ENCODE measurements at regions not wholly inside any gene's neighbourhood (a gene's known extent, or its start where the extent isn't known, plus 50 kb on each side); places are given as distances from the start of the nearest gene placed in this dataset.

DNA sequence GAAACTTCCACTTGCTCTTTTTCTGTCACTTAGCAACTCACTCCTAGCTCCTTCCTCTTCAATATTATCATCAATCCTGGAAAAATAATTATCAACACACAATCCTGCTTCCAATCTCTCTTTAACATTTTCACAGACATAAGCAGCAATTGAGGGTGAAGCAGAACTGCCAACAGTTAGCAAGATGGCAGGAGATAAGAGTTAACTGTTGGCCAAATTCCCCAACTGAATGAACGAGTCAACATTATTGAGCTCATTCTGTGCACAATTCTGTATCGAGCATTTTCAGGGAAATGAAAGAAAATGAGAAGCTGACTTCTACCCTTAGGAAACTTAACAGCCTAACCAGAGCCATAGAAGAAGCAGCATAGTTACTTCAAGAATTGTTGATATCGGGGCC lies 152.0 kb downstream of the KCNA5 start:
- peaks cover 0 to 8% (median 0%) of the 10 kb centered on the region in 3 donors for H3K27me3 ChIP-seq
- no peaks in the 10 kb centered on the region for H3K36me3 ChIP-seq
- 82 to 83% methylated on average over 3 of the region's 3 CpGs for WGBS, 2 donors
- intact Hi-C loops (cut with DNase I): no loop called here
- H3K4me3 ChIP-seq: no peak overlapping the region
- DNase-seq: no peak
- H3K4me1 ChIP-seq: no peaks in the 10 kb centered on the region
- TF ChIP-seq, protein P1, sequence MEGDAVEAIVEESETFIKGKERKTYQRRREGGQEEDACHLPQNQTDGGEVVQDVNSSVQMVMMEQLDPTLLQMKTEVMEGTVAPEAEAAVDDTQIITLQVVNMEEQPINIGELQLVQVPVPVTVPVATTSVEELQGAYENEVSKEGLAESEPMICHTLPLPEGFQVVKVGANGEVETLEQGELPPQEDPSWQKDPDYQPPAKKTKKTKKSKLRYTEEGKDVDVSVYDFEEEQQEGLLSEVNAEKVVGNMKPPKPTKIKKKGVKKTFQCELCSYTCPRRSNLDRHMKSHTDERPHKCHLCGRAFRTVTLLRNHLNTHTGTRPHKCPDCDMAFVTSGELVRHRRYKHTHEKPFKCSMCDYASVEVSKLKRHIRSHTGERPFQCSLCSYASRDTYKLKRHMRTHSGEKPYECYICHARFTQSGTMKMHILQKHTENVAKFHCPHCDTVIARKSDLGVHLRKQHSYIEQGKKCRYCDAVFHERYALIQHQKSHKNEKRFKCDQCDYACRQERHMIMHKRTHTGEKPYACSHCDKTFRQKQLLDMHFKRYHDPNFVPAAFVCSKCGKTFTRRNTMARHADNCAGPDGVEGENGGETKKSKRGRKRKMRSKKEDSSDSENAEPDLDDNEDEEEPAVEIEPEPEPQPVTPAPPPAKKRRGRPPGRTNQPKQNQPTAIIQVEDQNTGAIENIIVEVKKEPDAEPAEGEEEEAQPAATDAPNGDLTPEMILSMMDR (IDR thresholded peaks at IDR 0.05): no peak
- no peak for TF ChIP-seq EP300 (IDR thresholded peaks at IDR 0.05)
- TF ChIP-seq POLR2AphosphoS5 (IDR thresholded peaks at IDR 0.05): no peak
- no peaks in the 10 kb centered on the region for H3K9me3 ChIP-seq
- H3K27ac ChIP-seq: no peak overlapping the region

DNA sequence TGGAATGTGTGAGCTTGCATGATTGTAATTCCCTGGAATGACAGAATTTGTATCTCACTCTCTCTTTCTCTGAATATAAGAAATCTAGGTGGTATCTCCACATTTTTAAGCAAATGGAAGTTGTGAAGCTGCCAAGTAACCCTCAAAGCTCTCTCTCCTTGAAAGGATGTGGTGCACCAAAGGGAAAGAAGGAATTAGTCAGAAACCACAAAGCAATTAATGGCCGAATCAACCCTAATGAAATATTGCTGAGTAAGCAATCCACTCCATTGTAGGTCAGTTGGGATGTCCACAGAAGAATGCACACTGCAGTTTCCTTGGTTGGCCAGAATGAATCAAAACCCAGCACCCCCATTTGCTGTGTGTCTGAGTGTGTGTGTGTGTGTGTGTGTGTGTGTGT lies 153.5 kb downstream of the KCNA5 start:
- TF ChIP-seq, protein P1 (IDR thresholded peaks at IDR 0.05): no peak
- TF ChIP-seq POLR2A (IDR thresholded peaks at IDR 0.05) (no peak), POLR2AphosphoS5 (IDR thresholded peaks at IDR 0.05) (no peak), EP300 (IDR thresholded peaks at IDR 0.05) (no peak)
- no peak for DNase-seq
- Histone ChIP-seq H3K9me3 (no peaks in the 10 kb centered on the region), H3K27ac (no peak overlapping the region), H3K4me3 (no peak overlapping the region), H3K27me3 (peaks cover 0 to 14% (median 0%) of the 10 kb centered on the region in 3 donors), H3K4me1 (no peaks in the 10 kb centered on the region), H3K36me3 (no peaks in the 10 kb centered on the region)
- 40 to 72% methylated on average over 1 of the region's 1 CpG for WGBS, 2 donors
- intact Hi-C loops (cut with DNase I): no loop called here

DNA sequence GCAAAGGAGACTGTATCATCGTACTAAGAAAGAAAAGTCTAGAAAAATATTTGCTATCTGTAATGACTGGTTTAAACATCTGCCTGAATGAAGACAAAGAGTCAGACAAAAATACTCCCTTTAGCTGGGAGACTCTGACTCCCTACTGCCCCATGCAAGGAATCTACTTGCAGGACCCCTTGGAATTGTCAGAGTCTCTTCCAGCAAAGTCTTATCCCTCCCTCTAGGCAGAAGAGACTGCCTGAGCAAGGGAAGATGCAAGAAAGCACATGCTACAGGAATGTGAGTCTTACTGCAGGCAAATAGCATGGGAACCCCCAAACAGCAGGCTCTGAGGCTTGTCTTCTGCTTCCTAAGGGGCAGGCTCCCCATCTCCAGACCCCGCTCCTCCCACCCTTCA lies 154.0 kb downstream of the KCNA5 start:
- Histone ChIP-seq H3K27me3 (peaks cover 0 to 14% (median 0%) of the 10 kb centered on the region in 3 donors), H3K27ac (no peak overlapping the region), H3K36me3 (no peaks in the 10 kb centered on the region), H3K4me1 (no peaks in the 10 kb centered on the region), H3K9me3 (no peaks in the 10 kb centered on the region), H3K4me3 (no peak overlapping the region)
- TF ChIP-seq, protein P1 (IDR thresholded peaks at IDR 0.05): no peak
- TF ChIP-seq POLR2AphosphoS5 (IDR thresholded peaks at IDR 0.05) (no peak), POLR2A (IDR thresholded peaks at IDR 0.05) (no peak), EP300 (IDR thresholded peaks at IDR 0.05) (no peak)
- DNase-seq: no peak
- intact Hi-C loops (cut with DNase I): no loop called here
- WGBS, 2 donors: 79 to 91% methylated on average over 2 of the region's 2 CpGs

DNA sequence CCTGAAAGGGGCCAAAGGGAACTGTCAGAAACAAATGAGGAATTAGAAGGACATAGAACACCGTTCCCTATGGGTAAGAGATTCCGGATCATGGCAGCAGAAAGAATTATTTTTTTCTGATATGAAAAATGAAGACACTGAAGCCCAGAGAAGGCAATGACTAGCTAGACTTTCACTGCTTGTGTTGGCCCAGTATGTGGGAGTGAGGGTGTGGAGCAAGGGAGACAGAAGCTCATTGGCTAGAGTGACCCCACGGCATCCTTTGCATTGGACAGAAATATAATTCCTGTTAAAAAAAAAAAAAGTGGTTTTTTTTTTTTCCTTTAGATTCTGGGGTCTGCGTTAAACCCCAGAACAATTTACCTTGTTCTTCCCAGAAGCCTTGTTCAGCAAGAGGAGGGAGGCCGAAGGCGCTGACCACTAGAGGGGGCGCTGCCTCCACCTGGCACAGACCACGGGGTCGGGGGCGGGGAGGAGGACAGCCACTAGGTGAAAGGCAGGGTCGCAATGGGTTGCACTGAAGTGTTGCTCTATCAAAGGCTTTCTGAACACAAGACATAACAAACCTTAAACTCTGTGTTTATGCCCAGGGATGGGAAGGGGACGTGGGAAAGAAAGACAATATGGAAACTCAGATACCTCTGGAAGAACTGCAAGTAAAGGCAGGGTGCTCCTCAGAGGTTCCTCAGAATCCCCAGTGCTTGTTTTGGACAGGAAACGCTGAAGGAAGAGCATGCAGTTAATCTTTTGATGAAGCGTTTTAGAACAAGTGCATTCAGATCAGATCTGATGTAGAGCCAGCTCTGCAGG lies 156.8 kb downstream of the KCNA5 start:
- Histone ChIP-seq H3K27ac (no peak overlapping the region), H3K36me3 (no peaks in the 10 kb centered on the region), H3K4me1 (no peaks in the 10 kb centered on the region), H3K27me3 (peaks cover 0 to 14% (median 0%) of the 10 kb centered on the region in 3 donors), H3K4me3 (no peak overlapping the region), H3K9me3 (no peaks in the 10 kb centered on the region)
- no peak for TF ChIP-seq POLR2A (IDR thresholded peaks at IDR 0.05)
- TF ChIP-seq, protein P1 (IDR thresholded peaks at IDR 0.05): peak in 2 of 4 experiments; percentile 18 to 59
- no peak for DNase-seq
- WGBS, 2 donors: 26 to 34% methylated on average over 14 of the region's 14 CpGs
- intact Hi-C loops (cut with DNase I): no loop called here

Data from sigmoid colon (tissue), 6 donors.